ENCODE measurements at regions not wholly inside any gene's neighbourhood (a gene's known extent, or its start where the extent isn't known, plus 50 kb on each side); places are given as distances from the start of the nearest gene placed in this dataset.

- TF ChIP-seq CTCF (IDR thresholded peaks at IDR 0.05; ENCODE audit: low read depth, low read length, poor library complexity, severe bottlenecking), result no peak
- TF ChIP-seq EZH2phosphoT487 (IDR thresholded peaks at IDR 0.05; ENCODE audit: borderline replicate concordance, low read length), result no peak
- H3K9me2 ChIP-seq (replicated peaks; ENCODE audit: control insufficient read depth, low read length), result no peaks in the 10 kb centered on the region
These were observed 263.5 kb upstream of the DKK2 start for GRCh38 chr4:107299646-107300045.

GRCh38 chr4:107292979-107293378 is 256.9 kb upstream of the DKK2 start:
- no peak for TF ChIP-seq EZH2phosphoT487 (IDR thresholded peaks at IDR 0.05; ENCODE audit: borderline replicate concordance, low read length)
- TF ChIP-seq CTCF (IDR thresholded peaks at IDR 0.05; ENCODE audit: low read depth, low read length, poor library complexity, severe bottlenecking), result no peak
- no peaks in the 10 kb centered on the region for H3K9me2 ChIP-seq (replicated peaks; ENCODE audit: control insufficient read depth, low read length)
- no peaks in the 10 kb centered on the region for H3K36me3 ChIP-seq (ENCODE audit: control insufficient read depth, low read length)
- no peak overlapping the region for H3K4me3 ChIP-seq (ENCODE audit: low read length)
- H3K79me2 ChIP-seq (ENCODE audit: control insufficient read depth, low read length), result no peaks in the 10 kb centered on the region
- H3K4me2 ChIP-seq (ENCODE audit: low read length), result no peak overlapping the region
- H3K27me3 ChIP-seq (ENCODE audit: control insufficient read depth, low read length), result no peaks in the 10 kb centered on the region
- no peaks in the 10 kb centered on the region for H3F3A ChIP-seq (ENCODE audit: control insufficient read depth, insufficient read depth)
- no peak overlapping the region for H3K27ac ChIP-seq (ENCODE audit: low read depth, low read length)
- H3K9me3 ChIP-seq (ENCODE audit: control insufficient read depth, insufficient read depth, low read length), result no peaks in the 10 kb centered on the region
- no peaks in the 10 kb centered on the region for H3K4me1 ChIP-seq (ENCODE audit: control insufficient read depth, low read length)
- H4K20me1 ChIP-seq (ENCODE audit: control insufficient read depth, insufficient read depth, low read depth, low read length), result no peaks in the 10 kb centered on the region

More at GRCh38 chr4:107299646-107300045, 263.5 kb upstream of the DKK2 start:
- no peaks in the 10 kb centered on the region for H4K20me1 ChIP-seq (ENCODE audit: control insufficient read depth, insufficient read depth, low read depth, low read length)
- no peaks in the 10 kb centered on the region for H3K27me3 ChIP-seq (ENCODE audit: control insufficient read depth, low read length)
- no peaks in the 10 kb centered on the region for H3K4me1 ChIP-seq (ENCODE audit: control insufficient read depth, low read length)
- no peaks in the 10 kb centered on the region for H3K9me3 ChIP-seq (ENCODE audit: control insufficient read depth, insufficient read depth, low read length)
- H3K27ac ChIP-seq (ENCODE audit: low read depth, low read length), result no peak overlapping the region
- no peaks in the 10 kb centered on the region for H3F3A ChIP-seq (ENCODE audit: control insufficient read depth, insufficient read depth)
- no peaks in the 10 kb centered on the region for H3K36me3 ChIP-seq (ENCODE audit: control insufficient read depth, low read length)
- H3K79me2 ChIP-seq (ENCODE audit: control insufficient read depth, low read length), result no peaks in the 10 kb centered on the region
- H3K4me2 ChIP-seq (ENCODE audit: low read length), result no peak overlapping the region
- no peak overlapping the region for H3K4me3 ChIP-seq (ENCODE audit: low read length)

GRCh38 chr4:107283587-107284559 is 247.8 kb upstream of the DKK2 start:
- Histone ChIP-seq H3K79me2 (ENCODE audit: control insufficient read depth, low read length) (no peaks in the 10 kb centered on the region), H4K20me1 (ENCODE audit: control insufficient read depth, insufficient read depth, low read depth, low read length) (no peaks in the 10 kb centered on the region), H3F3A (ENCODE audit: control insufficient read depth, insufficient read depth) (no peaks in the 10 kb centered on the region), H3K36me3 (ENCODE audit: control insufficient read depth, low read length) (no peaks in the 10 kb centered on the region), H3K4me1 (ENCODE audit: control insufficient read depth, low read length) (no peaks in the 10 kb centered on the region), H3K4me3 (ENCODE audit: low read length) (no peak overlapping the region), H3K4me2 (ENCODE audit: low read length) (no peak overlapping the region), H3K27ac (ENCODE audit: low read depth, low read length) (no peak overlapping the region), H3K27me3 (ENCODE audit: control insufficient read depth, low read length) (no peaks in the 10 kb centered on the region), H3K9me3 (ENCODE audit: control insufficient read depth, insufficient read depth, low read length) (no peaks in the 10 kb centered on the region), H3K9me2 (replicated peaks; ENCODE audit: control insufficient read depth, low read length) (no peaks in the 10 kb centered on the region)
- no peak for TF ChIP-seq CTCF (IDR thresholded peaks at IDR 0.05; ENCODE audit: low read depth, low read length, poor library complexity, severe bottlenecking)
- TF ChIP-seq EZH2phosphoT487 (IDR thresholded peaks at IDR 0.05; ENCODE audit: borderline replicate concordance, low read length), result no peak

All from DOHH2 (cell line).